ENCODE measurements at regions not wholly inside any gene's neighbourhood (a gene's known extent, or its start where the extent isn't known, plus 50 kb on each side); places are given as distances from the start of the nearest gene placed in this dataset.

DNA sequence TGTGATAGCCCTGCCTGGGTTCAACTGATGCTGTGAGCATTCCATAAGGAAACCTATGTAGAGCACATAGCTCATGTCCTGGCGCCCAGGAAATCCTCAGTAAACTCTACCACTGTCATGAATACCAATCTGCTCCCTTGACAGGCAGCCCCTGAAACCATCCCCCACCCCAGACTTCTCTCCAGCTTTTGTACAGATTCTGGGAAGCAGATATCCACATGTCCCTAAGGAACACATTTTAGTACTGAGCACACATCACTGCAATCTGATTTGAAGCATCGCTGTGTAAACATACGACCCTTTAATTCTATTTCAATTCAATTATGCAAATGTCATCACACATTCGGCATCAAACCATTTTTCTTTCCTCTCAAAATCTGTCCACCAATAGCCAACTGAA is 89.5 kb upstream of the FSTL4 start (continued):
- TF ChIP-seq, protein P1, sequence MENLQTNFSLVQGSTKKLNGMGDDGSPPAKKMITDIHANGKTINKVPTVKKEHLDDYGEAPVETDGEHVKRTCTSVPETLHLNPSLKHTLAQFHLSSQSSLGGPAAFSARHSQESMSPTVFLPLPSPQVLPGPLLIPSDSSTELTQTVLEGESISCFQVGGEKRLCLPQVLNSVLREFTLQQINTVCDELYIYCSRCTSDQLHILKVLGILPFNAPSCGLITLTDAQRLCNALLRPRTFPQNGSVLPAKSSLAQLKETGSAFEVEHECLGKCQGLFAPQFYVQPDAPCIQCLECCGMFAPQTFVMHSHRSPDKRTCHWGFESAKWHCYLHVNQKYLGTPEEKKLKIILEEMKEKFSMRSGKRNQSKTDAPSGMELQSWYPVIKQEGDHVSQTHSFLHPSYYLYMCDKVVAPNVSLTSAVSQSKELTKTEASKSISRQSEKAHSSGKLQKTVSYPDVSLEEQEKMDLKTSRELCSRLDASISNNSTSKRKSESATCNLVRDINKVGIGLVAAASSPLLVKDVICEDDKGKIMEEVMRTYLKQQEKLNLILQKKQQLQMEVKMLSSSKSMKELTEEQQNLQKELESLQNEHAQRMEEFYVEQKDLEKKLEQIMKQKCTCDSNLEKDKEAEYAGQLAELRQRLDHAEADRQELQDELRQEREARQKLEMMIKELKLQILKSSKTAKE (IDR thresholded peaks at IDR 0.05; ENCODE audit: low read depth, poor library complexity, severe bottlenecking), result no peak
- TF ChIP-seq FOS (IDR thresholded peaks at IDR 0.05; ENCODE audit: borderline replicate concordance, extremely low read depth, insufficient read length), result no peak

- DNase-seq (ENCODE audit: low read depth, low spot score), result no peak
- intact Hi-C loops (cut with micrococcal nuclease; ENCODE audit: unreplicated experiment), result no loop called here
- 81% methylated on average over 2 of the region's 2 CpGs for WGBS (ENCODE audit: insufficient coverage, insufficient replicate concordance, low lambda C conversion rate, missing lambda C conversion rate)
- Histone ChIP-seq H3K27ac (ENCODE audit: control insufficient read depth, insufficient read depth) (no peak overlapping the region), H3K36me3 (ENCODE audit: control insufficient read depth in 2 of 2, insufficient read depth in 2 of 2, low read length in 1 of 2) (no peaks in the 10 kb centered on the region), H3K9ac (ENCODE audit: control insufficient read depth, insufficient read depth, low read length) (no peak overlapping the region), H4K20me1 (ENCODE audit: control insufficient read depth, insufficient read depth) (no peaks in the 10 kb centered on the region), H3K9me3 (replicated peaks; ENCODE audit: control insufficient read depth, insufficient read depth, low read length) (no peaks in the 10 kb centered on the region), H2AFZ (ENCODE audit: control insufficient read depth, low read depth, low read length) (no peak overlapping the region), H3K79me2 (ENCODE audit: control insufficient read depth, insufficient read depth, low read length) (no peaks in the 10 kb centered on the region), H3K4me1 (ENCODE audit: control insufficient read depth, insufficient read depth, low read length) (peaks cover 16% of the 10 kb centered on the region), H3K4me3 (no peak overlapping the region), H3K4me2 (ENCODE audit: control insufficient read depth, insufficient read depth) (no peak overlapping the region), H3K27me3 (replicated peaks in 1 of 2; ENCODE audit: control insufficient read depth in 2 of 2, insufficient read depth in 2 of 2, low read length in 1 of 2) (no peaks in the 10 kb centered on the region)
- in situ Hi-C loops (cut with MboI), result no loop called here
- no peak for TF ChIP-seq YY1 (IDR thresholded peaks at IDR 0.05; ENCODE audit: low read depth, low read length)
- POLR2A ChIA-PET, result no interaction called here
- no peak for FAIRE-seq
- ATAC-seq, result no peak
- RAD21 ChIA-PET (ENCODE audit: unreplicated experiment), result interaction anchor here (0.7 kb wide), 1 partner anchor 49 kb away, joined by 3 read pairs; no protein-coding TSS in a partner anchor
- BruUV-seq (replicated peaks), result no TSS peak
- CTCF ChIA-PET, result interaction anchor here (0.6 to 1.3 kb wide), 2 partner anchors 75 to 1125 kb away, joined by 3 read pairs; no protein-coding TSS in a partner anchor
- SMC1A ChIA-PET (ENCODE audit: uncharacterized antibody, unreplicated experiment), result interaction anchor here (1.1 kb wide), 1 partner anchor 53 kb away, joined by 3 read pairs; no protein-coding TSS in a partner anchor
Observed at GRCh38 chr5:133700251-133700650, 87.9 kb upstream of the FSTL4 start.
